Trophoblast cell (in vitro differentiated cells and primary cell): ENCODE measurements at regions not wholly inside any gene's neighbourhood (a gene's known extent, or its start where the extent isn't known, plus 50 kb on each side); places are given as distances from the start of the nearest gene placed in this dataset.

Experiments used
- DNase-seq, 2 donors: peaks; one replicate each; pipeline ENCODE4 v3.0.0-alpha.2; 2016
- H2AFZ ChIP-seq: 2 replicates; pipeline ENCODE4 v1.6.1; 2013; ENCODE audit warnings: low read length, moderate library complexity, mild to moderate bottlenecking; ENCODE audit not compliant: insufficient read depth, poor library complexity
- H2AK5ac ChIP-seq: 2 replicates; pipeline ENCODE4 v1.6.1; 2013; ENCODE audit warnings: mild to moderate bottlenecking, low read length
- H2BK120ac ChIP-seq: 2 replicates; pipeline ENCODE4 v1.6.1; 2013; ENCODE audit warnings: low read length, mild to moderate bottlenecking, moderate library complexity; ENCODE audit not compliant: insufficient read depth, poor library complexity
- H2BK12ac ChIP-seq: 2 replicates; pipeline ENCODE4 v1.6.1; 2013; ENCODE audit warnings: mild to moderate bottlenecking, low read length, moderate library complexity
- H2BK5ac ChIP-seq: 2 replicates; pipeline ENCODE4 v1.6.1; 2013; ENCODE audit warnings: low read length, low read depth, moderate library complexity, mild to moderate bottlenecking; ENCODE audit not compliant: poor library complexity
- H3K14ac ChIP-seq: 2 replicates; pipeline ENCODE4 v1.6.1; 2013; ENCODE audit warnings: mild to moderate bottlenecking, low read length
- H3K18ac ChIP-seq: 2 replicates; pipeline ENCODE4 v1.6.1; 2013; ENCODE audit warnings: mild to moderate bottlenecking, low read length
- H3K23ac ChIP-seq: 2 replicates; pipeline ENCODE4 v1.6.1; 2013; ENCODE audit warnings: low read length
- H3K27ac ChIP-seq: 2 replicates; pipeline ENCODE4 v1.5.1; 2013; ENCODE audit warnings: low read depth, mild to moderate bottlenecking, inconsistent platforms, low read length, moderate library complexity
- H3K27me3 ChIP-seq: 2 replicates; pipeline ENCODE4 v1.6.1; 2013; ENCODE audit warnings: inconsistent platforms, mild to moderate bottlenecking, low read length, moderate library complexity; ENCODE audit not compliant: insufficient read depth
- H3K36me3 ChIP-seq, 2 experiments: 1 replicate in 1 of 2; 2 replicates in 1 of 2; pipeline ENCODE4 v1.6.1; 2013; ENCODE audit warnings: low read length in 2 of 2, mild to moderate bottlenecking in 2 of 2, moderate library complexity in 1 of 2; ENCODE audit not compliant: insufficient read depth in 2 of 2, control insufficient read depth in 1 of 2
- H3K4ac ChIP-seq: 2 replicates; pipeline ENCODE4 v1.6.1; 2013; ENCODE audit warnings: low read depth, mild to moderate bottlenecking, low read length, moderate library complexity
- H3K4me1 ChIP-seq, 2 experiments: 1 replicate in 1 of 2; 2 replicates in 1 of 2; pipeline ENCODE4 v1.6.1; 2013; ENCODE audit warnings: low read length in 2 of 2, mild to moderate bottlenecking in 2 of 2, moderate library complexity in 1 of 2; ENCODE audit not compliant: insufficient read depth in 2 of 2, control insufficient read depth in 1 of 2
- H3K4me2 ChIP-seq: 2 replicates; pipeline ENCODE4 v1.6.1; 2013; ENCODE audit warnings: inconsistent platforms, mild to moderate bottlenecking, low read length, moderate library complexity
- H3K4me3 ChIP-seq: 2 replicates; pipeline ENCODE4 v1.5.1; 2013; ENCODE audit warnings: mild to moderate bottlenecking, low read depth, low read length, inconsistent platforms
- H3K79me1 ChIP-seq: one replicate; pipeline ENCODE4 v1.6.1; 2013; ENCODE audit warnings: low read length
- H3K79me2 ChIP-seq: 2 replicates; pipeline ENCODE4 v1.6.1; 2013; ENCODE audit warnings: low read length, mild to moderate bottlenecking; ENCODE audit not compliant: control insufficient read depth, insufficient read depth, poor library complexity
- H3K9ac ChIP-seq: 2 replicates; pipeline ENCODE4 v1.6.1; 2013; ENCODE audit warnings: mild to moderate bottlenecking, low read length
- H3K9me3 ChIP-seq: 2 replicates; pipeline ENCODE4 v1.6.1; 2013; ENCODE audit warnings: low read depth, mild to moderate bottlenecking, control low read depth, inconsistent platforms, low read length; ENCODE audit not compliant: insufficient read depth
- H4K12ac ChIP-seq: 2 replicates; pipeline ENCODE4 v1.6.1; 2013; ENCODE audit warnings: low read depth, mild to moderate bottlenecking, low read length, moderate library complexity
- H4K8ac ChIP-seq: 2 replicates; pipeline ENCODE4 v1.6.1; 2013; ENCODE audit warnings: low read depth, mild to moderate bottlenecking, low read length, moderate library complexity
- H4K91ac ChIP-seq: one replicate; pipeline ENCODE4 v1.6.1; 2013; ENCODE audit warnings: low read depth, mild to moderate bottlenecking, low read length, moderate library complexity
- WGBS: extraction: QIAGEN DNeasy Blood & Tissue Kit; methylation state at CpG from one replicate; pipeline ENCODE4 v1.1.7; 2013; ENCODE audit warnings: missing lambda C conversion rate; ENCODE audit not compliant: insufficient read length, insufficient coverage; ENCODE audit errors: extremely low coverage; 5-methylcytosine and 5-hydroxymethylcytosine counted together

DNA sequence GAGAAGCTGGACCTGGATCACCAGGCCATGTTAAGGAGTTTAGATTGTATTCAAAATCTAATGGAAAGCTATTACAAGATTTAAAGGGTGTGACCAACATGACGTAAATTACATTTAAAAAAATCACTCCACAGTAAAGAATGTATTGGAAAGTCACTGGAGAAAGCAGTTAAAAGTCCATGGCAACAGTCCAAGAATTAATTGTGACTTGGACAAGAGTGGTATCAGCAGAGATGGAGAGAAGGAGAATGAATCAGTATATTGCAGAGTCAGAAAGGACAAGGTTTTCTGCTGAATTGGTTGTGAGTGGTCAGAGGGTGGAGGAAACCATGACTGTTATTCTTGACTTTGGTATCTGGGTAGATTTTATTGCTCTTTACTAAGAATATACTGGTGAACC is 535.1 kb upstream of the SLITRK1 start:
- no peak for DNase-seq
- Histone ChIP-seq H3K9ac (no peak overlapping the region), H3K4ac (no peak overlapping the region), H4K91ac (no peak overlapping the region), H3K36me3 (no peaks in the 10 kb centered on the region), H2BK5ac (no peak overlapping the region), H3K79me2 (no peaks in the 10 kb centered on the region), H3K9me3 (no peaks in the 10 kb centered on the region), H3K4me3 (no peak overlapping the region), H3K23ac (no peak overlapping the region), H3K27ac (no peak overlapping the region), H3K27me3 (no peaks in the 10 kb centered on the region), H3K18ac (no peak overlapping the region), H2BK120ac (no peak overlapping the region), H3K14ac (no peak overlapping the region), H3K79me1 (no peaks in the 10 kb centered on the region), H2AK5ac (no peak overlapping the region), H3K4me2 (no peak overlapping the region), H2BK12ac (no peak overlapping the region), H2AFZ (no peak overlapping the region), H3K4me1 (no peaks in the 10 kb centered on the region), H4K12ac (no peak overlapping the region), H4K8ac (no peak overlapping the region)
- WGBS = no CpG with 5 or more reads among the region's 1 CpG

DNA sequence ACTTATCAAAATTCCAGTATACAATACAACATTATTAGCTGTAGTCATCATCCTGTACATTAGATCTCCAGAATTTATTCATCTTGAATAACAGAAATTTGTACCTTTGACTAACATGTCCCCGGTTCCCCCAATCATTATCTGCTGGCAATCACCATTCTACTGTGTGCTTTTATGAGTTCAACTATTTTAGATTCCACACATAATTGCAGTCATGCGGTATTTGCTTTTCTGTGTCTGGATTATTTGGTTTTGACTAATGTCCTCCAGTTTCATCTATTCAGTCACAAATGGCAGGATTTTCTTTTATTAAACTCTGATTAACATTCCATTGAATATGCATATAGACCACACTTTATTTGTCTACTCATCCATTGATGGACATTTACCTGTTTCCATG is 530.7 kb upstream of the SLITRK1 start:
- no peak overlapping the region for H3K18ac ChIP-seq
- H3K79me1 ChIP-seq = no peaks in the 10 kb centered on the region
- no peak overlapping the region for H3K23ac ChIP-seq
- H3K14ac ChIP-seq = no peak overlapping the region
- no peak overlapping the region for H3K4ac ChIP-seq
- no CpG with 5 or more reads among the region's 2 CpGs for WGBS
- H4K91ac ChIP-seq = no peak overlapping the region
- H3K27me3 ChIP-seq = no peaks in the 10 kb centered on the region
- no peak overlapping the region for H4K8ac ChIP-seq
- no peaks in the 10 kb centered on the region for H3K79me2 ChIP-seq
- no peak overlapping the region for H2AFZ ChIP-seq
- H3K4me2 ChIP-seq = no peak overlapping the region
- H3K4me1 ChIP-seq = no peaks in the 10 kb centered on the region
- no peak overlapping the region for H3K27ac ChIP-seq
- no peak overlapping the region for H2BK120ac ChIP-seq
- H3K9ac ChIP-seq = no peak overlapping the region
- H3K9me3 ChIP-seq = no peaks in the 10 kb centered on the region
- no peak overlapping the region for H2BK12ac ChIP-seq
- no peaks in the 10 kb centered on the region for H3K36me3 ChIP-seq
- no peak overlapping the region for H2AK5ac ChIP-seq
- H4K12ac ChIP-seq = no peak overlapping the region
- no peak for DNase-seq
- no peak overlapping the region for H3K4me3 ChIP-seq
- H2BK5ac ChIP-seq = no peak overlapping the region

DNA sequence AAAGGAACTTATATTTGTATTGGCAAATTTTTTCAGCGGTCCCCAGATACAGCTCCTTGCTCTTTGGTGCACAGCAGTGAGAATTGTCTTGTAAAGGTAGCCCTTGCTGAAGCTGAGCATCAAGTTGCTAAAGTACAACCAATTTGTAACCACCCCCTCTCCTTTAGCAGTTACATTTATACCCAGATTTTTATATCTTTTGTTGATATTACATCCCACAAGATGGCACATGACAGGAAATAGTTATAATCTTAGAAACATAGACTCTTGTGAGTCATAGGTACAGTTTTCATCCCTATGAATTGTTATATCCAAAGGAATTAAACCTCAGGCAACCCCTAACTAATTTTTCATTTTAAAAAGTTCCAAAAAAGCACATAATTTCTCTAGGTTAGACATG is 523.0 kb upstream of the SLITRK1 start:
- H3K9ac ChIP-seq = no peak overlapping the region
- H2BK12ac ChIP-seq = no peak overlapping the region
- no peaks in the 10 kb centered on the region for H3K4me1 ChIP-seq
- H4K12ac ChIP-seq = no peak overlapping the region
- no peak overlapping the region for H3K4me2 ChIP-seq
- no peak overlapping the region for H2AK5ac ChIP-seq
- H3K4ac ChIP-seq = no peak overlapping the region
- H3K23ac ChIP-seq = no peak overlapping the region
- H3K18ac ChIP-seq = no peak overlapping the region
- H2BK5ac ChIP-seq = no peak overlapping the region
- H3K27ac ChIP-seq = no peak overlapping the region
- no peak overlapping the region for H4K8ac ChIP-seq
- no peak overlapping the region for H3K4me3 ChIP-seq
- no peak overlapping the region for H2AFZ ChIP-seq
- H3K9me3 ChIP-seq = no peaks in the 10 kb centered on the region
- no peak overlapping the region for H3K14ac ChIP-seq
- H3K27me3 ChIP-seq = no peaks in the 10 kb centered on the region
- H3K79me1 ChIP-seq = no peaks in the 10 kb centered on the region
- H3K79me2 ChIP-seq = no peaks in the 10 kb centered on the region
- H4K91ac ChIP-seq = no peak overlapping the region
- H3K36me3 ChIP-seq = no peaks in the 10 kb centered on the region
- no peak overlapping the region for H2BK120ac ChIP-seq
- WGBS = no CpG with 5 or more reads among the region's 1 CpG
- no peak for DNase-seq

DNA sequence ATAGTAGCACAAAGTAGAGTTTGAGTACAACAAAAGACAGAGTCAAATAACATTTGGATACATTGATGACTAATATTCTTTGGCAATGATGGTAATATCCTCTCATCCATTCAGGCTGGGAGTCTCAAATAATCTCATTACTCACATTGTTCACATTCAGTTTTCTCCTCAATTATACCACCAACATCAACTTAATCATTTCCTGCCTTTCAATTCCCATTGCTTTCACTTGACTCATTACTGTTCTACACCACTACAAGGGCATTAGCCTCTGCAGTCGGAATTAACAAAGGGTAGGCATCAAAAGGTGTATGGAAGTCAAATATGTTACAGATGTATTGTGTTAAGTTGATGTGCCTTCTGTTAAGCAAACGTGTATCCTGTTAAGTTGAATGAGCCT is 518.4 kb upstream of the SLITRK1 start:
- no peak for DNase-seq
- Histone ChIP-seq H3K27ac (no peak overlapping the region), H3K4ac (no peak overlapping the region), H2AK5ac (no peak overlapping the region), H4K8ac (no peak overlapping the region), H3K4me2 (no peak overlapping the region), H3K4me3 (no peak overlapping the region), H3K36me3 (no peaks in the 10 kb centered on the region), H3K4me1 (no peaks in the 10 kb centered on the region), H3K79me2 (no peaks in the 10 kb centered on the region), H3K27me3 (no peaks in the 10 kb centered on the region), H4K12ac (no peak overlapping the region), H3K14ac (no peak overlapping the region), H2BK12ac (no peak overlapping the region), H2BK5ac (no peak overlapping the region), H3K9me3 (peaks cover 9% of the 10 kb centered on the region), H3K23ac (no peak overlapping the region), H3K79me1 (no peaks in the 10 kb centered on the region), H3K9ac (no peak overlapping the region), H2AFZ (no peak overlapping the region), H3K18ac (no peak overlapping the region), H4K91ac (no peak overlapping the region), H2BK120ac (no peak overlapping the region)
- no CpG with 5 or more reads among the region's 2 CpGs for WGBS
